ENCODE measurements at regions not wholly inside any gene's neighbourhood (a gene's known extent, or its start where the extent isn't known, plus 50 kb on each side); places are given as distances from the start of the nearest gene placed in this dataset.

DNA sequence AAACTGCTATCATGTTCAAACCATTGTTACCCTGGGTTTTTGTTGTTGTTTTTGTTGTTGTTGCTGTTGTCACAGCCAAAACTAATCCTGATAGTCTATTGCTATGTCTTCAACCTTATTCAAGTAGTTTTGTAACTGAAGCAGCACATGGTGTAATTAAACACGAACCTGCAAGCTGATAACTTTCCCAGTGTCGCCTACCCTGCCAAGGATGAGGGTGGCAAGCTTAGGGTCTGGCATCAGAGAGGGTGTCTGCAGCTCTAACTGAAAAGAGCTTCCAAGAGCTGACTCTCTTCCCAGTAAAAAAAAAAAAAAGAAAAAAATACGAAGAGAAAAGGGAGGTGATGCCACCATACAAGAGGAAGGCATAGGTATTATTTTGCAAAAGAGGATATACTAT lies 86.3 kb upstream of the BCL2L14 start:
- TF ChIP-seq, protein P1, sequence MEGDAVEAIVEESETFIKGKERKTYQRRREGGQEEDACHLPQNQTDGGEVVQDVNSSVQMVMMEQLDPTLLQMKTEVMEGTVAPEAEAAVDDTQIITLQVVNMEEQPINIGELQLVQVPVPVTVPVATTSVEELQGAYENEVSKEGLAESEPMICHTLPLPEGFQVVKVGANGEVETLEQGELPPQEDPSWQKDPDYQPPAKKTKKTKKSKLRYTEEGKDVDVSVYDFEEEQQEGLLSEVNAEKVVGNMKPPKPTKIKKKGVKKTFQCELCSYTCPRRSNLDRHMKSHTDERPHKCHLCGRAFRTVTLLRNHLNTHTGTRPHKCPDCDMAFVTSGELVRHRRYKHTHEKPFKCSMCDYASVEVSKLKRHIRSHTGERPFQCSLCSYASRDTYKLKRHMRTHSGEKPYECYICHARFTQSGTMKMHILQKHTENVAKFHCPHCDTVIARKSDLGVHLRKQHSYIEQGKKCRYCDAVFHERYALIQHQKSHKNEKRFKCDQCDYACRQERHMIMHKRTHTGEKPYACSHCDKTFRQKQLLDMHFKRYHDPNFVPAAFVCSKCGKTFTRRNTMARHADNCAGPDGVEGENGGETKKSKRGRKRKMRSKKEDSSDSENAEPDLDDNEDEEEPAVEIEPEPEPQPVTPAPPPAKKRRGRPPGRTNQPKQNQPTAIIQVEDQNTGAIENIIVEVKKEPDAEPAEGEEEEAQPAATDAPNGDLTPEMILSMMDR (IDR thresholded peaks at IDR 0.05 in 2 of 3, conservative IDR thresholded peaks at IDR 0.05 in 1 of 3; ENCODE audit: control insufficient read depth in 2 of 3, extremely low read depth in 1 of 3, insufficient read depth in 1 of 3, low read depth in 3 of 3, low read length in 3 of 3) = no peak
- TF ChIP-seq BACH1 (IDR thresholded peaks at IDR 0.05; ENCODE audit: borderline replicate concordance) = no peak
- TF ChIP-seq KAT2A (conservative IDR thresholded peaks at IDR 0.05; ENCODE audit: control insufficient read depth, low read depth, low read length) = no peak
- TF ChIP-seq, protein P2, sequence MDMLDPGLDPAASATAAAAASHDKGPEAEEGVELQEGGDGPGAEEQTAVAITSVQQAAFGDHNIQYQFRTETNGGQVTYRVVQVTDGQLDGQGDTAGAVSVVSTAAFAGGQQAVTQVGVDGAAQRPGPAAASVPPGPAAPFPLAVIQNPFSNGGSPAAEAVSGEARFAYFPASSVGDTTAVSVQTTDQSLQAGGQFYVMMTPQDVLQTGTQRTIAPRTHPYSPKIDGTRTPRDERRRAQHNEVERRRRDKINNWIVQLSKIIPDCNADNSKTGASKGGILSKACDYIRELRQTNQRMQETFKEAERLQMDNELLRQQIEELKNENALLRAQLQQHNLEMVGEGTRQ (IDR thresholded peaks at IDR 0.05; ENCODE audit: borderline replicate concordance, low read depth, low read length) = no peak
- TF ChIP-seq, protein P3, sequence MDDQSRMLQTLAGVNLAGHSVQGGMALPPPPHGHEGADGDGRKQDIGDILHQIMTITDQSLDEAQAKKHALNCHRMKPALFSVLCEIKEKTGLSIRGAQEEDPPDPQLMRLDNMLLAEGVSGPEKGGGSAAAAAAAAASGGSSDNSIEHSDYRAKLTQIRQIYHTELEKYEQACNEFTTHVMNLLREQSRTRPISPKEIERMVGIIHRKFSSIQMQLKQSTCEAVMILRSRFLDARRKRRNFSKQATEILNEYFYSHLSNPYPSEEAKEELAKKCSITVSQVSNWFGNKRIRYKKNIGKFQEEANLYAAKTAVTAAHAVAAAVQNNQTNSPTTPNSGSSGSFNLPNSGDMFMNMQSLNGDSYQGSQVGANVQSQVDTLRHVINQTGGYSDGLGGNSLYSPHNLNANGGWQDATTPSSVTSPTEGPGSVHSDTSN (IDR thresholded peaks at IDR 0.05; ENCODE audit: insufficient replicate concordance, low read depth, low read length) = no peak
- TF ChIP-seq POLR2A (IDR thresholded peaks at IDR 0.05; ENCODE audit: low read depth, low read length) = no peak
- TF ChIP-seq PAX8 (IDR thresholded peaks at IDR 0.05) = no peak
- no peak for TF ChIP-seq EZH2 (IDR thresholded peaks at IDR 0.05; ENCODE audit: borderline replicate concordance, control insufficient read depth, low read depth, low read length)

Measured in GM12878 (cell line).